Fibroblast of lung (primary cell): ENCODE measurements at regions not wholly inside any gene's neighbourhood (a gene's known extent, or its start where the extent isn't known, plus 50 kb on each side); places are given as distances from the start of the nearest gene placed in this dataset.

Experiments used
- DNase-seq, 2 donors: peaks; one replicate each; pipeline versions ENCODE4 v3.0.0 to v3.0.0-alpha.2; 2010; ENCODE audit warnings: low read depth in 2 of 2
- H2AFZ ChIP-seq: 2 replicates; pipeline ENCODE4 v1.5.1; 2012; ENCODE audit warnings: low read length, control low read depth, inconsistent platforms
- H3K27ac ChIP-seq: 2 replicates; pipeline ENCODE4 v1.5.1; 2011; ENCODE audit warnings: low read length, control low read depth; ENCODE audit not compliant: insufficient read depth
- H3K27me3 ChIP-seq: 2 replicates; pipeline ENCODE4 v1.5.1; 2011; ENCODE audit warnings: mild to moderate bottlenecking, low read length; ENCODE audit not compliant: control insufficient read depth, insufficient read depth
- H3K36me3 ChIP-seq: 2 replicates; pipeline ENCODE4 v1.5.1; 2011; ENCODE audit warnings: low read length; ENCODE audit not compliant: control insufficient read depth, insufficient read depth
- H3K4me1 ChIP-seq: 2 replicates; pipeline ENCODE4 v1.5.1; 2011; ENCODE audit warnings: low read length; ENCODE audit not compliant: control insufficient read depth, insufficient read depth; ENCODE audit errors: extremely low read depth
- H3K4me2 ChIP-seq: 2 replicates; pipeline ENCODE4 v1.5.1; 2011; ENCODE audit warnings: low read length, control low read depth; ENCODE audit not compliant: insufficient read depth; ENCODE audit errors: extremely low read depth
- H3K4me3 ChIP-seq, 4 experiments: fragments of 200-600 bp in 1 of 4; sonication (generic) in 1 of 4; replicated peaks in 1 of 4; 2 replicates each; pipeline ENCODE4 v1.5.1; 2011 to 2016; ENCODE audit warnings: low read length in 4 of 4, low read depth in 3 of 4, mild to moderate bottlenecking in 3 of 4, control low read depth in 2 of 4, inconsistent platforms in 1 of 4, mixed read lengths in 1 of 4; ENCODE audit not compliant: insufficient read depth in 1 of 4; ENCODE audit errors: control extremely low read depth in 1 of 4
- H3K79me2 ChIP-seq: 2 replicates; pipeline ENCODE4 v1.5.1; 2012; ENCODE audit warnings: mild to moderate bottlenecking, low read length, inconsistent platforms; ENCODE audit not compliant: control insufficient read depth, insufficient read depth
- H3K9ac ChIP-seq: 2 replicates; pipeline ENCODE4 v1.5.1; 2011; ENCODE audit warnings: mild to moderate bottlenecking, low read length, control low read depth; ENCODE audit not compliant: insufficient read depth
- H3K9me3 ChIP-seq: 2 replicates; pipeline ENCODE4 v1.5.1; 2012; ENCODE audit warnings: low read depth, low read length; ENCODE audit not compliant: control insufficient read depth, insufficient read depth
- H4K20me1 ChIP-seq: 2 replicates; pipeline ENCODE4 v1.5.1; 2011; ENCODE audit warnings: low read length; ENCODE audit not compliant: control insufficient read depth, insufficient read depth; ENCODE audit errors: extremely low read depth
- EZH2 ChIP-seq: IDR thresholded peaks from 2 replicates; pipeline ENCODE4 v1.5.1; 2012; ENCODE audit warnings: low read length, control low read depth, mild to moderate bottlenecking; ENCODE audit errors: missing control alignments
- TF ChIP-seq, protein P1 (sequence below), 2 donors: IDR thresholded peaks in 1 of 2; conservative IDR thresholded peaks in 1 of 2; 1 replicate in 1 of 2; 2 replicates in 1 of 2; pipeline ENCODE4 v1.5.1; 2011 to 2012; ENCODE audit warnings: low read length in 2 of 2, control low read depth in 1 of 2, inconsistent platforms in 1 of 2, low read depth in 1 of 2, mild to moderate bottlenecking in 1 of 2

DNA sequence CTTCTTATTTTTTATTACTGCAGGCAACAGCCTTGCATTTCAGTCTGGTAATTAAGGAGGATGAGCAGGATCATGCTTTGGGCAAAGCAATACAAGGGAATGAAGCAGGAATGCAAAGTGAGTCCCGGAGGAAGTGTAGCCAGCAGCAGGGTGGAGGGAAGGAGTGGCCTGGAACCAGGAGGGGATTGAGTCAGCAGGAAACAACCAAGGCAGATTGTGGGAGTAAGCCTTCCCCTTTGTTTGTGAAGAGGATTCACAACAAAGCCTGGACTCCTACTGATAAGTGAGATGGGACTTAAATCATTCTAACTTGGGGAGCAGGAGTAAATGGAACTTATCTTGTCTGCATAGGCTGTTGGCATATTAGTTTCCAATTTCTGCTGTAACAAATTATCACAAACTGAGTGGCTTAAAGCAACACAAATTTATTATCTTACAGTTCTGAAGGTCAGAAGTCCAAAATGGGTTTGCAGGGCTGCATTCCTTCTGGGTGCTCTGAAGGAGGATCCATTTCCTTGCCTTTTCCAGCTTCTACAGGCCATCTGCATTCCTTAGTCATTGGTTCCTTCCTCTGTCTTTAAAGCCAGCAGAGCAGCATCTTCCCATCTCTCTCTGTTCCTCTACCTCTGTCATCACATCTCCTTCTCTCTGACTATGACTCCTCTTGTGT lies 93.2 kb upstream of the AP1S2 start:
- peaks cover 2% of the 10 kb centered on the region for H3K4me1 ChIP-seq
- no peak overlapping the region for H3K27ac ChIP-seq
- H3K4me2 ChIP-seq: peak overlapping the region; percentile 54
- no peak overlapping the region for H3K9ac ChIP-seq
- H4K20me1 ChIP-seq: no peaks in the 10 kb centered on the region
- H3K9me3 ChIP-seq: no peaks in the 10 kb centered on the region
- H3K4me3 ChIP-seq: no peak overlapping the region
- DNase-seq: peak; percentile 41 to 69
- H3K79me2 ChIP-seq: no peaks in the 10 kb centered on the region
- H3K27me3 ChIP-seq: no peaks in the 10 kb centered on the region
- H3K36me3 ChIP-seq: no peaks in the 10 kb centered on the region
- TF ChIP-seq EZH2: no peak
- TF ChIP-seq, protein P1, sequence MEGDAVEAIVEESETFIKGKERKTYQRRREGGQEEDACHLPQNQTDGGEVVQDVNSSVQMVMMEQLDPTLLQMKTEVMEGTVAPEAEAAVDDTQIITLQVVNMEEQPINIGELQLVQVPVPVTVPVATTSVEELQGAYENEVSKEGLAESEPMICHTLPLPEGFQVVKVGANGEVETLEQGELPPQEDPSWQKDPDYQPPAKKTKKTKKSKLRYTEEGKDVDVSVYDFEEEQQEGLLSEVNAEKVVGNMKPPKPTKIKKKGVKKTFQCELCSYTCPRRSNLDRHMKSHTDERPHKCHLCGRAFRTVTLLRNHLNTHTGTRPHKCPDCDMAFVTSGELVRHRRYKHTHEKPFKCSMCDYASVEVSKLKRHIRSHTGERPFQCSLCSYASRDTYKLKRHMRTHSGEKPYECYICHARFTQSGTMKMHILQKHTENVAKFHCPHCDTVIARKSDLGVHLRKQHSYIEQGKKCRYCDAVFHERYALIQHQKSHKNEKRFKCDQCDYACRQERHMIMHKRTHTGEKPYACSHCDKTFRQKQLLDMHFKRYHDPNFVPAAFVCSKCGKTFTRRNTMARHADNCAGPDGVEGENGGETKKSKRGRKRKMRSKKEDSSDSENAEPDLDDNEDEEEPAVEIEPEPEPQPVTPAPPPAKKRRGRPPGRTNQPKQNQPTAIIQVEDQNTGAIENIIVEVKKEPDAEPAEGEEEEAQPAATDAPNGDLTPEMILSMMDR (conservative IDR thresholded peaks at IDR 0.05 in 1 of 2, IDR thresholded peaks at IDR 0.05 in 1 of 2; ENCODE audit: low read depth in 1 of 2, low read length in 2 of 2): no peak
- peak overlapping the region; percentile 43 for H2AFZ ChIP-seq

DNA sequence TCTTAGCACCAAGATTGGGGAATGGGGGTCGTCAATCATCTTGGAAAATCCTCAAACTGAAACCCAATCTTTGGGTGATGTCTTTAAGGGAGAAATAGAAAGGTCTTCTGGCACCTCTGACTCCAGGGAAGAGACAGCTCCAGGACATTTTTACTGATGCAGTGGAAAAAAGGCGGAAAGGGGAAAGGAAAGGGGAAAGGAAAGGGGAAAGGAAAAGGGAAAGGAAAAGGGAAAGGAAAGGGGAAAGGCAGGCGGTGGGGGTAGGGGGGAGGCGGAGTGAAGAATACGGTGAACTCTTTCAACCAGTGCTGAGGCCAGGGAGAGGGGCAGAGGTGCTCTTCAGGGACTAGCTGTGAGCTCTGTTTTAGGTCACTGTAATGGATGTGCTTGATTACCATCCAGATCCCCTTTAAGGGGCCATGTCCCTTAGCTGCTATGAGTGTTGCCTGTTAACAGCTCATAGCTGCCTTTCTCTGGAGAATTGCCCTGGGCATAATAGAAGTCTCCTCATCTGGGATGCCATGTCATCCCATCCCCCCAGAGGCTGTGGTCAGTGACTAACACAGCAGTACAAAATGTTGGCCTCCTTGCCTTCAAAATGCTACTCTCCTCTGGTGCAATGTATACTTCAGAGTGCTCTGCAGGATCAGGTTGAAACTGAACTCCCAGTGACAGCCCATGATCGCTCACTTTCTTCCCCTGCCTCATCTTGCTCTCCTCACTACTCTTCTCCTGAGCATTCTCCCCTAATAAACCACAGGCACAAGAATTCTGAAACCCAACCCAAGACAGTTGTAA lies 92.4 kb upstream of the AP1S2 start:
- Histone ChIP-seq H3K4me1 (peaks cover 2% of the 10 kb centered on the region), H3K36me3 (no peaks in the 10 kb centered on the region), H2AFZ (no peak overlapping the region), H3K9me3 (no peaks in the 10 kb centered on the region), H4K20me1 (no peaks in the 10 kb centered on the region), H3K27me3 (no peaks in the 10 kb centered on the region), H3K79me2 (no peaks in the 10 kb centered on the region), H3K9ac (no peak overlapping the region), H3K4me3 (no peak overlapping the region), H3K27ac (no peak overlapping the region), H3K4me2 (peak overlapping the region; percentile 54)
- TF ChIP-seq EZH2: no peak
- TF ChIP-seq, protein P1 (conservative IDR thresholded peaks at IDR 0.05 in 1 of 2, IDR thresholded peaks at IDR 0.05 in 1 of 2; ENCODE audit: low read depth in 1 of 2, low read length in 2 of 2): no peak
- DNase-seq: peak; percentile 80 to 86

DNA sequence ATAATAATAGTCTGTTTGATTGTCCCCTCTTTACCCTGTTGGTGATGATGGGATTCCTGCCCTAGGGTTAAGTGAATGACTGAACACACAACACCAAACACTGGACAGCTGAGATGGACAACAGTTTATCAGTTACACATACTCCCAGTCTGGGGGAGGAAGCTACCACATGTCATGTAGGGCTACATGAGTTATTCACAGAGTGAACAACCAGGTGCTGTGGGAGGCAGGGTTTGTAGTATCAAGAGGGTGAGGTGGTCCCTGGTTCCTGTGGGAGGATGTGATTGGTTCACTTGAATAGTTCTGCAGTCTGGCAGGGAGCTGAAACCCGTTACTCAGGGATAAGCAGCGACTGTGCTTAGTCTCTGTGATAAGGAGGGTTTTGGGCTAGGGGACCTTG lies 88.8 kb upstream of the AP1S2 start:
- TF ChIP-seq, protein P1 (conservative IDR thresholded peaks at IDR 0.05 in 1 of 2, IDR thresholded peaks at IDR 0.05 in 1 of 2; ENCODE audit: low read depth in 1 of 2, low read length in 2 of 2): no peak
- no peak for TF ChIP-seq EZH2
- DNase-seq: no peak

More for the DNA sequence above, 88.8 kb upstream of the AP1S2 start:
- Histone ChIP-seq H3K4me1 (peaks cover 2% of the 10 kb centered on the region), H3K79me2 (no peaks in the 10 kb centered on the region), H3K9me3 (no peaks in the 10 kb centered on the region), H3K4me2 (no peak overlapping the region), H2AFZ (no peak overlapping the region), H3K27me3 (no peaks in the 10 kb centered on the region), H3K36me3 (no peaks in the 10 kb centered on the region), H3K4me3 (no peak overlapping the region), H4K20me1 (no peaks in the 10 kb centered on the region), H3K9ac (no peak overlapping the region), H3K27ac (no peak overlapping the region)
